Neural progenitor cell (in vitro differentiated cells): ENCODE measurements at regions not wholly inside any gene's neighbourhood (a gene's known extent, or its start where the extent isn't known, plus 50 kb on each side); places are given as distances from the start of the nearest gene placed in this dataset.
"Not testable (repeated sequence)": the region's sequence is repeated elsewhere in the genome, so short reads cannot be mapped to it uniquely, and the experiment has no call there.

Experiments used
- DNase-seq: peaks from one replicate; pipeline ENCODE4 v3.0.0-alpha.2; 2016; ENCODE audit warnings: low spot score
- H2AFZ ChIP-seq: fragments of 200-600 bp; sonication (generic); replicated peaks from 2 replicates; pipeline ENCODE4 v1.6.1; 2016; ENCODE audit warnings: antibody characterized with exemption
- H3F3A ChIP-seq: fragments of 200-600 bp; sonication (generic); 2 replicates; pipeline ENCODE4 v1.6.1; 2016; ENCODE audit warnings: antibody characterized with exemption, low read depth
- H3K27ac ChIP-seq: fragments of 200-600 bp; sonication (generic); 2 replicates; pipeline ENCODE4 v1.5.1; 2016; ENCODE audit warnings: mild to moderate bottlenecking
- H3K27me3 ChIP-seq: fragments of 200-600 bp; sonication (generic); 2 replicates; pipeline ENCODE4 v1.6.1; 2016; ENCODE audit warnings: mild to moderate bottlenecking, moderate library complexity
- H3K36me3 ChIP-seq: fragments of 200-600 bp; sonication (generic); 2 replicates; pipeline ENCODE4 v1.5.1; 2016
- H3K4me1 ChIP-seq: fragments of 200-600 bp; sonication (generic); 2 replicates; pipeline ENCODE4 v1.6.1; 2016; ENCODE audit warnings: mixed run types
- H3K4me2 ChIP-seq: fragments of 200-600 bp; sonication (generic); 2 replicates; pipeline ENCODE4 v1.6.1; 2016
- H3K4me3 ChIP-seq: fragments of 200-600 bp; sonication (generic); 2 replicates; pipeline ENCODE4 v1.5.1; 2016
- H3K79me2 ChIP-seq: fragments of 200-600 bp; sonication (generic); 2 replicates; pipeline ENCODE4 v1.6.1; 2016; ENCODE audit warnings: low read depth
- H3K9ac ChIP-seq: fragments of 200-600 bp; sonication (generic); 2 replicates; pipeline ENCODE4 v1.6.1; 2016
- H3K9me3 ChIP-seq: fragments of 200-600 bp; sonication (generic); 2 replicates; pipeline ENCODE4 v1.5.1; 2016; ENCODE audit warnings: low read depth
- H4K20me1 ChIP-seq: fragments of 200-600 bp; sonication (generic); 2 replicates; pipeline ENCODE4 v1.6.1; 2016; ENCODE audit warnings: low read depth
- H3K27ac Mint-ChIP-seq: 3 replicates; pipeline ENCODE4 v1.8.0; 2021; ENCODE audit warnings: mixed read lengths
- H3K27me3 Mint-ChIP-seq: 2 replicates; pipeline ENCODE4 v1.8.0; 2022; ENCODE audit warnings: low read depth, mild to moderate bottlenecking, inconsistent platforms, moderate library complexity, mixed read lengths; ENCODE audit not compliant: insufficient read depth
- H3K36me3 Mint-ChIP-seq: 3 replicates; pipeline ENCODE4 v1.8.0; 2021; ENCODE audit warnings: mixed read lengths
- H3K4me1 Mint-ChIP-seq: 3 replicates; pipeline ENCODE4 v1.8.0; 2021; ENCODE audit warnings: mixed read lengths
- H3K4me3 Mint-ChIP-seq: 3 replicates; pipeline ENCODE4 v1.8.0; 2021; ENCODE audit warnings: mild to moderate bottlenecking, moderate library complexity, mixed read lengths
- H3K9me3 Mint-ChIP-seq: 3 replicates; pipeline ENCODE4 v1.8.0; 2020; ENCODE audit warnings: mixed read lengths
- CTCF ChIP-seq: fragments of 200-600 bp; sonication (generic); IDR thresholded peaks from 2 replicates; pipeline ENCODE4 v1.5.1; 2017; ENCODE audit warnings: antibody characterized with exemption, mild to moderate bottlenecking
- EZH2 ChIP-seq: fragments of 200-600 bp; sonication (generic); IDR thresholded peaks from 2 replicates; pipeline ENCODE4 v1.6.1; 2017; ENCODE audit warnings: antibody characterized with exemption, mild to moderate bottlenecking, moderate library complexity
- EZH2phosphoT487 ChIP-seq: fragments of 200-600 bp; sonication (generic); IDR thresholded peaks from 2 replicates; pipeline ENCODE4 v1.6.1; 2017; ENCODE audit warnings: antibody characterized with exemption

GRCh38 chr11:57942808-57943207 lies 80.9 kb upstream of the OR9Q1 start:
- H3K36me3 ChIP-seq = no peaks in the 10 kb centered on the region
- TF ChIP-seq EZH2phosphoT487 (no peak), CTCF (no peak), EZH2 (no peak)
- H3F3A ChIP-seq = no peaks in the 10 kb centered on the region
- H3K9me3 Mint-ChIP-seq = no peaks in the 10 kb centered on the region
- H3K9me3 ChIP-seq = no peaks in the 10 kb centered on the region
- no peaks in the 10 kb centered on the region for H3K27me3 ChIP-seq
- H3K27ac Mint-ChIP-seq = no peak overlapping the region
- no peak overlapping the region for H3K4me3 ChIP-seq
- no peaks in the 10 kb centered on the region for H3K4me1 ChIP-seq
- no peaks in the 10 kb centered on the region for H3K4me1 Mint-ChIP-seq
- H3K36me3 Mint-ChIP-seq = no peaks in the 10 kb centered on the region
- H3K4me2 ChIP-seq = no peak overlapping the region
- H3K9ac ChIP-seq = no peak overlapping the region
- no peak overlapping the region for H2AFZ ChIP-seq
- DNase-seq = no peak
- no peaks in the 10 kb centered on the region for H3K79me2 ChIP-seq
- H4K20me1 ChIP-seq = no peaks in the 10 kb centered on the region
- no peak overlapping the region for H3K27ac ChIP-seq
- no peak overlapping the region for H3K4me3 Mint-ChIP-seq
- H3K27me3 Mint-ChIP-seq = peaks cover 2% of the 10 kb centered on the region

GRCh38 chr11:57943766-57944165 lies 79.9 kb upstream of the OR9Q1 start:
- H3K4me3 ChIP-seq, H3K27me3 ChIP-seq, H3K79me2 ChIP-seq, H3K9me3 ChIP-seq, H4K20me1 ChIP-seq, H3K27me3 Mint-ChIP-seq, H3K9me3 Mint-ChIP-seq, H3K4me3 Mint-ChIP-seq, H3K27ac Mint-ChIP-seq, H3K36me3 Mint-ChIP-seq, H3K4me2 ChIP-seq, H3F3A ChIP-seq, H3K4me1 ChIP-seq, H3K27ac ChIP-seq, H2AFZ ChIP-seq, H3K9ac ChIP-seq, DNase-seq, H3K36me3 ChIP-seq, H3K4me1 Mint-ChIP-seq: not testable (repeated sequence)

- no peaks in the 10 kb centered on the region for H3K9me3 ChIP-seq
- Mint-ChIP-seq H3K36me3 (no peaks in the 10 kb centered on the region), H3K9me3 (no peaks in the 10 kb centered on the region), H3K4me3 (no peak overlapping the region), H3K27ac (no peak overlapping the region), H3K27me3 (peaks cover 2% of the 10 kb centered on the region), H3K4me1 (no peaks in the 10 kb centered on the region)
- no peak for DNase-seq
- H3K36me3 ChIP-seq = no peaks in the 10 kb centered on the region
- H3K79me2 ChIP-seq = no peaks in the 10 kb centered on the region
- no peak overlapping the region for H3K27ac ChIP-seq
- H3F3A ChIP-seq = no peaks in the 10 kb centered on the region
- no peaks in the 10 kb centered on the region for H3K27me3 ChIP-seq
- no peaks in the 10 kb centered on the region for H3K4me1 ChIP-seq
- H3K4me3 ChIP-seq = no peak overlapping the region
- H3K4me2 ChIP-seq = no peak overlapping the region
- no peak overlapping the region for H2AFZ ChIP-seq
- H4K20me1 ChIP-seq = no peaks in the 10 kb centered on the region
- TF ChIP-seq EZH2 (no peak), EZH2phosphoT487 (no peak), CTCF (no peak)
- H3K9ac ChIP-seq = no peak overlapping the region
These were observed 77.1 kb upstream of the OR9Q1 start for GRCh38 chr11:57946628-57947027.

- no peaks in the 10 kb centered on the region for H3K36me3 ChIP-seq
- Mint-ChIP-seq H3K4me1 (no peaks in the 10 kb centered on the region), H3K36me3 (no peaks in the 10 kb centered on the region), H3K27ac (no peak overlapping the region), H3K4me3 (no peak overlapping the region), H3K27me3 (peaks cover 2% of the 10 kb centered on the region), H3K9me3 (no peaks in the 10 kb centered on the region)
- no peaks in the 10 kb centered on the region for H3K27me3 ChIP-seq
- no peaks in the 10 kb centered on the region for H3K9me3 ChIP-seq
- no peak for TF ChIP-seq CTCF
- no peak for TF ChIP-seq EZH2phosphoT487
- no peak for TF ChIP-seq EZH2
- H4K20me1 ChIP-seq = no peaks in the 10 kb centered on the region
- no peaks in the 10 kb centered on the region for H3F3A ChIP-seq
- no peak overlapping the region for H3K4me3 ChIP-seq
- H3K9ac ChIP-seq = no peak overlapping the region
- H3K79me2 ChIP-seq = no peaks in the 10 kb centered on the region
- H3K27ac ChIP-seq = no peak overlapping the region
- H3K4me2 ChIP-seq = no peak overlapping the region
- no peaks in the 10 kb centered on the region for H3K4me1 ChIP-seq
- H2AFZ ChIP-seq = no peak overlapping the region
- no peak for DNase-seq
These were observed 59.0 kb upstream of the OR9Q1 start for GRCh38 chr11:57964660-57965059.
